Astrocyte (in vitro differentiated cells and primary cell): ENCODE measurements at regions not wholly inside any gene's neighbourhood (a gene's known extent, or its start where the extent isn't known, plus 50 kb on each side); places are given as distances from the start of the nearest gene placed in this dataset.

ENCODE experiments used
- DNase-seq: peaks from one replicate; pipeline ENCODE4 v3.0.0-alpha.2; 2010; ENCODE audit warnings: low read depth
- FAIRE-seq: peaks from 2 replicates; lab custom pipeline; 2011; peaks lifted over from hg19 to GRCh38; lab: Jason Lieb, UNC
- H2AFZ ChIP-seq: 2 replicates; pipeline ENCODE4 v1.6.0; 2012; ENCODE audit warnings: low read depth, low read length, inconsistent platforms
- H3K27ac ChIP-seq: 2 replicates; pipeline ENCODE4 v1.5.1; 2011; ENCODE audit warnings: low read depth, low read length, inconsistent platforms
- H3K27me3 ChIP-seq: 2 replicates; pipeline ENCODE4 v1.6.0; 2011; ENCODE audit warnings: low read length, inconsistent platforms; ENCODE audit not compliant: insufficient read depth
- H3K36me3 ChIP-seq: 2 replicates; pipeline ENCODE4 v1.5.1; 2011; ENCODE audit warnings: low read length, inconsistent platforms; ENCODE audit not compliant: insufficient read depth
- H3K4me1 ChIP-seq: 2 replicates; pipeline ENCODE4 v1.5.1; 2011; ENCODE audit warnings: low read length, inconsistent platforms; ENCODE audit not compliant: insufficient read depth
- H3K4me2 ChIP-seq: 2 replicates; pipeline ENCODE4 v1.6.0; 2012; ENCODE audit warnings: low read length, inconsistent platforms
- H3K4me3 ChIP-seq: 2 replicates; pipeline ENCODE4 v1.5.1; 2011; ENCODE audit warnings: low read depth, mild to moderate bottlenecking, low read length, inconsistent platforms; ENCODE audit not compliant: insufficient read depth
- H3K79me2 ChIP-seq: 2 replicates; pipeline ENCODE4 v1.6.0; 2012; ENCODE audit warnings: mild to moderate bottlenecking, low read length, inconsistent platforms; ENCODE audit not compliant: insufficient read depth
- H3K9ac ChIP-seq: 2 replicates; pipeline ENCODE4 v1.6.0; 2012; ENCODE audit warnings: mild to moderate bottlenecking, low read length, inconsistent platforms
- H3K9me3 ChIP-seq: 2 replicates; pipeline ENCODE4 v1.5.1; 2012; ENCODE audit warnings: low read depth, mild to moderate bottlenecking, low read length, inconsistent platforms; ENCODE audit not compliant: insufficient read depth
- H4K20me1 ChIP-seq: 2 replicates; pipeline ENCODE4 v1.6.0; 2012; ENCODE audit warnings: low read length, inconsistent platforms; ENCODE audit not compliant: insufficient read depth
- H3K27ac Mint-ChIP-seq: one replicate; pipeline ENCODE4 v1.8.0; 2021; ENCODE audit warnings: mild to moderate bottlenecking, mixed read lengths; ENCODE audit not compliant: unreplicated experiment
- H3K27me3 Mint-ChIP-seq: one replicate; pipeline ENCODE4 v1.8.0; 2021; ENCODE audit warnings: low read depth, mixed read lengths; ENCODE audit not compliant: unreplicated experiment
- H3K36me3 Mint-ChIP-seq: one replicate; pipeline ENCODE4 v1.8.0; 2021; ENCODE audit warnings: low read depth, mixed read lengths; ENCODE audit not compliant: unreplicated experiment
- H3K4me1 Mint-ChIP-seq: one replicate; pipeline ENCODE4 v1.8.0; 2021; ENCODE audit warnings: low read depth, mixed read lengths; ENCODE audit not compliant: unreplicated experiment
- H3K4me3 Mint-ChIP-seq: one replicate; pipeline ENCODE4 v1.8.0; 2021; ENCODE audit warnings: mild to moderate bottlenecking, moderate library complexity, mixed read lengths; ENCODE audit not compliant: unreplicated experiment
- H3K9me3 Mint-ChIP-seq: one replicate; pipeline ENCODE4 v1.8.0; 2021; ENCODE audit warnings: mild to moderate bottlenecking, mixed read lengths; ENCODE audit not compliant: unreplicated experiment
- CTCF ChIP-seq: IDR thresholded peaks from 2 replicates; pipeline ENCODE4 v1.5.1; 2011; ENCODE audit warnings: low read depth, mild to moderate bottlenecking, inconsistent platforms, low read length, moderate library complexity; ENCODE audit not compliant: insufficient read depth
- EZH2 ChIP-seq: IDR thresholded peaks from 2 replicates; pipeline ENCODE4 v1.6.1; 2012; ENCODE audit warnings: mild to moderate bottlenecking, low read length, inconsistent platforms; ENCODE audit not compliant: insufficient read depth

- TF ChIP-seq EZH2 (no peak), CTCF (no peak)
Measured at GRCh38 chr11:130625578-130626306, 177.3 kb downstream of the ADAMTS15 start.

GRCh38 chr11:130629039-130629438 is 180.6 kb downstream of the ADAMTS15 start:
- Mint-ChIP-seq H3K9me3 (no peaks in the 10 kb centered on the region), H3K4me3 (no peak overlapping the region), H3K27ac (no peak overlapping the region), H3K4me1 (peaks cover 43% of the 10 kb centered on the region), H3K36me3 (peaks cover 2% of the 10 kb centered on the region), H3K27me3 (no peaks in the 10 kb centered on the region)
- no peaks in the 10 kb centered on the region for H4K20me1 ChIP-seq
- H3K79me2 ChIP-seq = no peaks in the 10 kb centered on the region
- H3K27ac ChIP-seq = no peak overlapping the region
- no peak overlapping the region for H3K4me2 ChIP-seq
- no peak for FAIRE-seq
- H3K36me3 ChIP-seq = no peaks in the 10 kb centered on the region
- TF ChIP-seq EZH2 (no peak), CTCF (no peak)
- H3K4me3 ChIP-seq = no peak overlapping the region
- H3K9ac ChIP-seq = no peak overlapping the region
- peak; percentile 51 for DNase-seq
- no peaks in the 10 kb centered on the region for H3K9me3 ChIP-seq
- H3K27me3 ChIP-seq = no peaks in the 10 kb centered on the region
- H2AFZ ChIP-seq = no peak overlapping the region
- peaks cover 35% of the 10 kb centered on the region for H3K4me1 ChIP-seq

More at GRCh38 chr11:130625578-130626306, 177.3 kb downstream of the ADAMTS15 start:
- peaks cover 20% of the 10 kb centered on the region for H3K4me1 ChIP-seq
- no peaks in the 10 kb centered on the region for H3K27me3 ChIP-seq
- no peaks in the 10 kb centered on the region for H4K20me1 ChIP-seq
- peak; percentile 71 for FAIRE-seq
- no peak for DNase-seq
- no peaks in the 10 kb centered on the region for H3K9me3 Mint-ChIP-seq
- H3K36me3 Mint-ChIP-seq = no peaks in the 10 kb centered on the region
- peaks cover 27% of the 10 kb centered on the region for H3K4me1 Mint-ChIP-seq
- no peak overlapping the region for H3K4me3 ChIP-seq
- no peaks in the 10 kb centered on the region for H3K9me3 ChIP-seq
- H3K4me2 ChIP-seq = no peak overlapping the region
- H3K4me3 Mint-ChIP-seq = no peak overlapping the region
- no peak overlapping the region for H3K9ac ChIP-seq
- no peaks in the 10 kb centered on the region for H3K36me3 ChIP-seq
- H3K27me3 Mint-ChIP-seq = peaks cover 3% of the 10 kb centered on the region
- H3K27ac ChIP-seq = no peak overlapping the region
- H2AFZ ChIP-seq = no peak overlapping the region
- H3K27ac Mint-ChIP-seq = no peak overlapping the region
- no peaks in the 10 kb centered on the region for H3K79me2 ChIP-seq

- Histone ChIP-seq H3K4me3 (no peak overlapping the region), H3K27me3 (no peaks in the 10 kb centered on the region), H2AFZ (no peak overlapping the region), H3K9me3 (no peaks in the 10 kb centered on the region), H4K20me1 (no peaks in the 10 kb centered on the region), H3K4me2 (peak overlapping the region; percentile 51), H3K79me2 (no peaks in the 10 kb centered on the region), H3K36me3 (no peaks in the 10 kb centered on the region), H3K9ac (no peak overlapping the region), H3K4me1 (peaks cover 45% of the 10 kb centered on the region), H3K27ac (peak overlapping the region; percentile 22)
- DNase-seq = peak; percentile 96
- Mint-ChIP-seq H3K36me3 (peaks cover 2% of the 10 kb centered on the region), H3K4me1 (peaks cover 40% of the 10 kb centered on the region), H3K27ac (no peak overlapping the region), H3K27me3 (no peaks in the 10 kb centered on the region), H3K4me3 (no peak overlapping the region), H3K9me3 (no peaks in the 10 kb centered on the region)
- TF ChIP-seq EZH2 (no peak), CTCF (no peak)
- FAIRE-seq = peak; percentile 70
Measured at GRCh38 chr11:130631119-130631518, 182.7 kb downstream of the ADAMTS15 start.
